ENCODE measurements at regions not wholly inside any gene's neighbourhood (a gene's known extent, or its start where the extent isn't known, plus 50 kb on each side); places are given as distances from the start of the nearest gene placed in this dataset.
A peak's percentile ranks its signal among the peaks of the same experiment; 100 is the strongest.

GRCh38 chr1:222284466-222284865 is 263.4 kb downstream of the HHIPL2 start:
- Histone ChIP-seq H2BK15ac (ENCODE audit: low read depth, low read length) (no peak overlapping the region), H3K27me3 (ENCODE audit: insufficient read depth, low read length) (no peaks in the 10 kb centered on the region), H3K79me1 (ENCODE audit: insufficient read depth, low read depth, low read length, poor library complexity, severe bottlenecking) (no peaks in the 10 kb centered on the region)

More at GRCh38 chr1:222284466-222284865, 263.4 kb downstream of the HHIPL2 start:
- H3K23me2 ChIP-seq (ENCODE audit: insufficient read length, low read depth, low read length, poor library complexity, severe bottlenecking): no peaks in the 10 kb centered on the region
- H4K20me1 ChIP-seq (ENCODE audit: control insufficient read depth, insufficient read depth, insufficient read length): no peaks in the 10 kb centered on the region
- no peak overlapping the region for H3K23ac ChIP-seq (ENCODE audit: insufficient read length, low read depth, low read length)
- H2AK5ac ChIP-seq (ENCODE audit: insufficient read length, low read length): no peak overlapping the region
- no peak for DNase-seq
- H3K18ac ChIP-seq (ENCODE audit: insufficient read length, low read depth, low read length): no peak overlapping the region
- H3K27me3 Mint-ChIP-seq (ENCODE audit: low read depth): no peaks in the 10 kb centered on the region
- no peak overlapping the region for H3K9ac ChIP-seq (ENCODE audit: extremely low read depth, insufficient read length, low read length)
- H4K91ac ChIP-seq (ENCODE audit: insufficient read length, low read depth, low read length): no peak overlapping the region
- H3K27ac ChIP-seq (ENCODE audit: insufficient read length, low read depth, low read length): no peak overlapping the region
- peaks cover 0 to 2% of the 10 kb centered on the region in 2 experiments; a peak in 3 of 5 replicates for H3K9me3 Mint-ChIP-seq
- H3K4me2 ChIP-seq (ENCODE audit: insufficient read depth, insufficient read length, low read length): no peak overlapping the region
- no peaks in the 10 kb centered on the region for H3K36me3 Mint-ChIP-seq (ENCODE audit: insufficient read depth in 1 of 3, low read depth in 3 of 3)
- no peaks in the 10 kb centered on the region for H3K4me1 Mint-ChIP-seq
- no peaks in the 10 kb centered on the region for H3K9me3 ChIP-seq (ENCODE audit: control insufficient read depth, low read depth, low read length)
- H2BK120ac ChIP-seq (ENCODE audit: low read depth, low read length, poor library complexity, severe bottlenecking): no peak overlapping the region
- H2BK12ac ChIP-seq (ENCODE audit: insufficient read length, low read depth, low read length): no peak overlapping the region
- no peak for TF ChIP-seq CTCF (conservative IDR thresholded peaks at IDR 0.05)
- no peak overlapping the region for H3K56ac ChIP-seq (ENCODE audit: insufficient read length, low read depth, low read length)
- peak overlapping the region in 1 of 3 experiments; percentile 66; a peak in 1 of 7 replicates for H3K27ac Mint-ChIP-seq
- no peaks in the 10 kb centered on the region for H3K4me1 ChIP-seq (ENCODE audit: insufficient read depth, low read length)
- H3K4ac ChIP-seq (ENCODE audit: low read depth, low read length): no peak overlapping the region
- H2BK20ac ChIP-seq (ENCODE audit: low read depth, low read length, poor library complexity, severe bottlenecking): no peak overlapping the region
- H3K4me3 Mint-ChIP-seq: no peak overlapping the region
- no peak overlapping the region for H3K14ac ChIP-seq (ENCODE audit: insufficient read depth, low read length)
- H2AFZ ChIP-seq (ENCODE audit: low read length): no peak overlapping the region
- no peaks in the 10 kb centered on the region for H3K79me2 ChIP-seq (ENCODE audit: insufficient read depth, low read length)
- H3T11ph ChIP-seq (ENCODE audit: low read length): no peak overlapping the region
- no peak overlapping the region for H4K8ac ChIP-seq (replicated peaks; ENCODE audit: insufficient read length, low read depth, low read length)
- H2BK5ac ChIP-seq (ENCODE audit: insufficient read length, low read length): no peak overlapping the region
- H4K5ac ChIP-seq (ENCODE audit: insufficient read length, low read depth, low read length): no peak overlapping the region
